OCI-LY7 (cell line): ENCODE measurements at regions not wholly inside any gene's neighbourhood (a gene's known extent, or its start where the extent isn't known, plus 50 kb on each side); places are given as distances from the start of the nearest gene placed in this dataset.

Experiments used
- EZH2phosphoT487 ChIP-seq: fragments of 200-600 bp; sonication (generic); IDR thresholded peaks from 2 replicates; pipeline ENCODE4 v1.6.1; 2018; ENCODE audit warnings: low read depth, borderline replicate concordance, mild to moderate bottlenecking, mixed run types, antibody characterized with exemption, low read length, moderate library complexity, mixed read lengths
- TF ChIP-seq, protein P1 (sequence below): fragments of 200-600 bp; sonication (generic); conservative IDR thresholded peaks from 2 replicates; pipeline ENCODE4 v1.5.1; 2014; ENCODE audit warnings: mild to moderate bottlenecking, antibody characterized with exemption, low read length, moderate library complexity, mixed read lengths

DNA sequence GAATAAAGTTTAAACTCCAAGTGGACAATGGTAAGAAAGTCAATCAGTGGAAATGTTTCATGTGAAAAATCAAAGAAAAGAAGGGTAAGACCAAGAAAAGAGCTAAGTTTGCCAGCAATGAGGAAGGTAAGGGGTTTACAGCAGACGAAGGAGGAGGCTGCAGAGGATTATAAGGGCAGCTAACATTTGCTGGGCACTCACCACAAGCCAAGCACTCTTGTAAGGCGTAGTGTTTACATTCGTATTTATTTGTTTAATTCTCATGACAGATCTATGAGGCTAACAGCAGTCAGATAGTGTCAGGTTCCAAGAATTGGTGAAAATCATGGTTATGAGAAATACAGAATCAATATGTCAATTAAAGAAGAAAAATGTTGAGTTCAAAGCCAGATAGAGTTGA lies 75.2 kb upstream of the NGF start:
- TF ChIP-seq EZH2phosphoT487 = no peak
- TF ChIP-seq, protein P1, sequence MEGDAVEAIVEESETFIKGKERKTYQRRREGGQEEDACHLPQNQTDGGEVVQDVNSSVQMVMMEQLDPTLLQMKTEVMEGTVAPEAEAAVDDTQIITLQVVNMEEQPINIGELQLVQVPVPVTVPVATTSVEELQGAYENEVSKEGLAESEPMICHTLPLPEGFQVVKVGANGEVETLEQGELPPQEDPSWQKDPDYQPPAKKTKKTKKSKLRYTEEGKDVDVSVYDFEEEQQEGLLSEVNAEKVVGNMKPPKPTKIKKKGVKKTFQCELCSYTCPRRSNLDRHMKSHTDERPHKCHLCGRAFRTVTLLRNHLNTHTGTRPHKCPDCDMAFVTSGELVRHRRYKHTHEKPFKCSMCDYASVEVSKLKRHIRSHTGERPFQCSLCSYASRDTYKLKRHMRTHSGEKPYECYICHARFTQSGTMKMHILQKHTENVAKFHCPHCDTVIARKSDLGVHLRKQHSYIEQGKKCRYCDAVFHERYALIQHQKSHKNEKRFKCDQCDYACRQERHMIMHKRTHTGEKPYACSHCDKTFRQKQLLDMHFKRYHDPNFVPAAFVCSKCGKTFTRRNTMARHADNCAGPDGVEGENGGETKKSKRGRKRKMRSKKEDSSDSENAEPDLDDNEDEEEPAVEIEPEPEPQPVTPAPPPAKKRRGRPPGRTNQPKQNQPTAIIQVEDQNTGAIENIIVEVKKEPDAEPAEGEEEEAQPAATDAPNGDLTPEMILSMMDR = no peak
